ENCODE measurements at regions not wholly inside any gene's neighbourhood (a gene's known extent, or its start where the extent isn't known, plus 50 kb on each side); places are given as distances from the start of the nearest gene placed in this dataset.

GRCh38 chr6:167759206-167759605 is 67.5 kb upstream of the AFDN start (continued):
- peak; percentile 24; the same call in 1 of the 2 replicates for TF ChIP-seq ZNF678 (CRISPR knock-in tag; IDR thresholded peaks at IDR 0.05)
- TF ChIP-seq ZNF644 (CRISPR knock-in tag; IDR thresholded peaks at IDR 0.05; ENCODE audit: low read depth), result peak; percentile 86
- TF ChIP-seq PAXIP1 (CRISPR knock-in tag; conservative IDR thresholded peaks at IDR 0.05), result no peak
- no peak for TF ChIP-seq ZSCAN22 (CRISPR knock-in tag; IDR thresholded peaks at IDR 0.05)
- TF ChIP-seq NFIC (IDR thresholded peaks at IDR 0.05; ENCODE audit: low read length), result no peak
- no peak for TF ChIP-seq MAFF (IDR thresholded peaks at IDR 0.05; ENCODE audit: low read depth, low read length)
- peak; percentile 12; the same call in 1 of the 2 replicates for TF ChIP-seq HOXA3 (CRISPR knock-in tag; IDR thresholded peaks at IDR 0.05)
- TF ChIP-seq ZBTB38 (CRISPR knock-in tag; IDR thresholded peaks at IDR 0.05), result no peak
- no peak for TF ChIP-seq HDAC6 (IDR thresholded peaks at IDR 0.05; ENCODE audit: low read depth, low read length)
- no peak for TF ChIP-seq SAP130 (CRISPR knock-in tag; IDR thresholded peaks at IDR 0.05; ENCODE audit: low read depth)
- TF ChIP-seq ADNP (CRISPR knock-in tag; IDR thresholded peaks at IDR 0.05), result no peak
- TF ChIP-seq ZNF142 (CRISPR knock-in tag; IDR thresholded peaks at IDR 0.05), result no peak
- no peak for TF ChIP-seq ZNF577 (CRISPR knock-in tag; IDR thresholded peaks at IDR 0.05; ENCODE audit: borderline replicate concordance, low read depth)
- TF ChIP-seq SKI (IDR thresholded peaks at IDR 0.05; ENCODE audit: partially characterized antibody), result no peak
- TF ChIP-seq IKZF1 (IDR thresholded peaks at IDR 0.05), result no peak
